Jurkat, Clone E6-1 (cell line): ENCODE measurements at regions not wholly inside any gene's neighbourhood (a gene's known extent, or its start where the extent isn't known, plus 50 kb on each side); places are given as distances from the start of the nearest gene placed in this dataset.

Source experiments
- DNase-seq: peaks from one replicate; pipeline ENCODE4 v3.0.0-alpha.2; 2011; ENCODE audit warnings: low read depth, low spot score
- H3K4me3 ChIP-seq: 2 replicates; pipeline ENCODE4 v1.5.1; 2011; ENCODE audit warnings: mild to moderate bottlenecking, low read length, control low read depth, moderate library complexity

DNA sequence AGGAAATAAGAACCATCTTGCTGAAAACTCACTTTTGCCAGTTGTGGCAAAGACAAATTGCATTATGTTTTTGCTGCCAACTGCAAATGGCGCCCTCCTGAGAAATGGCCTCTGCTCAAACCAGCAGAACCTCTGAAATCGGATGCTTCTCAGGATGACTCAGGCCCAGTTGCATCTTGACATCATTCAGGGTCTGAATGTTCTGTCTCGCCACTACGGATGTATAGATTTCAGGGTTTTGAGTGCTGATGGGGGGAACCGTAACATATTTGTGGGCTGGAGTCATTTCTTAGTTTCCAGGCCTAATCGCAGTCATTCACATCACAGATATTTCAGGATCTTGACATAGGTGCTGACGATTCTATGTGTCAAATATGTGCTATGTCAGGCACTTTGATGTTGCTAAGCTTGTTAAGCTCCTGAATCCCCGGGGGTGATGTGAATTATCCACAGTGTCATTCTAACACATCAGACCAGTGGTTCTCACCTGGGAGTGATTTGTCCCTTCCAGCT lies 207.1 kb downstream of the NFATC2 start:
- no peak for DNase-seq
- no peak overlapping the region for H3K4me3 ChIP-seq

DNA sequence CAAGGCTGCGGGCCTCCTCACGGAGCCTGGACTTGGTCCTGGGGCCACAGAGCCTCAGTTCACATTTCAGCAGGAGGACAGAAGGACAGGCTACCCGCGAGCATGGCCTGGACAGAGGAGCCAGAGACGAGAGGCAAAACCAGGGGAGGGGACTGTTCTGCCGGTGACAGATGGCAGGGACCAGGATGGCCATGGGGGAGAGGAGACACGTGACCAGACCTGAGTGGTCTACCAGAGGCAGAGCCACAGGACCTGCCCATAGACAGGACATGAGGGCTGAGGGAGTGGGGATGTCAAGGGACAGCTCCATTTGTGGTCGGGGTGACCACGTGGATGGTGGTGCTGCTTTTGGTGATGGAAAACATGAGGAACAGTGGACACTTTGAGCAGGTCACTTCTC lies 207.9 kb downstream of the NFATC2 start:
- H3K4me3 ChIP-seq = no peak overlapping the region
- DNase-seq = no peak

DNA sequence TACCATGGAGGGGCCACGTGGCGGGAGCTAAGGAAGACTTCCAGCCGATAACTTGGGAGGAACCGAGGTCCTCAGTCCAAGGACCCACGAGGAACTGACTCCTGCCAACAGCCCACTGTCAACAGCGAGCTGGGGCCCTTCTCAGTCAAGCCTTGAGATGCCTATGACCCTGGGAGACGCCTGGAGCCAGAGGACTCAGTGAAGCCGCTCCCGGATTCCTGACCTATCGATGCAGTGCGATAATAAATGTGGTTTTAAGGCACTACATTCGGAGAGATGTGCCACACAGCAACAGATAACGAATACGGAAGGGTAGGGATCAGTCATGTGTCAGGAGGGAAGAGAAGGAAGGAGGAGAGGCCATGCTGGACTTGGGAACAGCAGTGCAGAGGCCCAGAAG lies 208.5 kb downstream of the NFATC2 start:
- DNase-seq = no peak
- H3K4me3 ChIP-seq = no peak overlapping the region

DNA sequence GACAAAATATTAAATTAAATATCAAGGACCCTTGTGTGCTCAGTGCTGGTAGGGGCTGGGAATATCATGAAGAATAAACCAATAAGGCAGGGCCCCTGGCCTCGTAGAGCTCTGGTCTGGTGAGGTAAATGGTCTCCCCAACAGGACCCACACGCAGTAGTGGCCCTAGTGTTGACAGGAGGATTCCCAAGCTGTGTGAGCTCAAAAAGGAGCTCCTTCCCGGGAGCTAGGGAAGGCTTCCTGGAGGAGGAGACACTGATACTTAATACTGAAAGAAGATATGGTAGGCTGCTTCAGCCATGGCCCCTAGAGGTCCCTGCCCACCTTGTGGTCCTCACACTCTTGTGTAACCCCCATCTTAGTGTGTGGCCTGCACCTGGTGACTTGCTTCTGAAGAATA lies 209.1 kb downstream of the NFATC2 start:
- no peak for DNase-seq
- no peak overlapping the region for H3K4me3 ChIP-seq

DNA sequence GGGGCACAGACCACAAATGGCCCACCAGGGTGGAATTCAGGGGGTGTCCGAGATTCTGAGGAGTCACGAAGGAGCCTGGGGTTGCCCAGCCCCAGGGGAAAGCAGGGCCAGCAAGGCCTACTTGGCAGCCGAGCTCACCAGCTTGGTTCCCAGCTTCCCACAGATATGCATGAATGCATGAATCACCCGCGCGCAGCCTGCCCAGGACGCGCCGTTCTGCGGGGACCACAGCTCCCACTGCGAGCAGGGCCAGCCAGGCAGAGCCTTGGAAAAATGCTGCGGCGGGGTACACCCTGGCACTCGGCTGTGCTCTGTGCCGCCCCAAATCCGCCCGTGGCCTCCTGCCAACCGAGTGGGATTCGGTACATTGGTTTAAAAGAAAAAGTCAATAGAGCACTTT lies 211.0 kb downstream of the NFATC2 start:
- H3K4me3 ChIP-seq = no peak overlapping the region
- no peak for DNase-seq

DNA sequence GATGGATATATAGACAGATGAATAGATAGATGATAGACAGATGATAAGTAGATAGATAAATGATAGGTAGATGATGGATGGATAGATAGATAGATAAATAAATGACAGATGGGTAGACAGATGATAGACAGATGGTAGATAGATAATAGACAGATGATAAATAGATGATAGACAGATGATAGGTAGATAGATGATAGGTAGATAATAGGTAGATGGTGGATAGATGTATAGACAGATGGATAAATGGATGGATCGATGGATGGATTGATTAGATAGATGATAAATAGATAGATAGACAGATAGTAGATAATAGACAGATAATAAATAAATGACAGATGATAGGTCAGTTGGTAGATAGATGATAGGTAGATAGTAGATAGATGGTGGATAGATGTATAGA lies 212.7 kb downstream of the NFATC2 start:
- DNase-seq = no peak
- no peak overlapping the region for H3K4me3 ChIP-seq

DNA sequence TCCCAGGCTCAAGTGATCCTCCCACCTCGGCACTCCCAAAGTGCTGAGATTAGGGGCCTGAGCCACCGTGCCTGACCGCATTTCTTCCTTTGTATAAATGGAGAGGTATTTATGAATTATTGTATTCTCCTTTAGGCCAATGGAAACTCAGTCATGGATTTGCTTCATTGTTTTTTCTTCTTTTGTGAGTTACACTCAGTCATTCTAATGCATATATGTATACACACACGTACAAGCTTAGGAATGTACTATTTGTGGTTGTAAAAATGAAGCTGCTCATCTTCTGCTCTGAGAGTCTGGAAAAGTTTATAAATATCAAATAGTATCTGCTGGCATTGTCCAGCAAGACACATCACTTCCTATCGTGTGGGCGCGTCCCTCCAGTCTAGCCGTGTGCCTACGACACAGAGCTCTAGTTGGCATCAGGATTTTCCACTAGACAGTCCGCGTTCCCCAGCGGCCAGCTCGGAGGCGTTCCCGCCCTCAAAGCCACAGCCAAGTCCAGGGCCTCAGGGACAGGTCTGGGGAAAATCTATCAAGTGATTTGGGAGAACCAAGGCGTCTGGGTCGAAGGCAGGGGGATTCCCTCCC lies 215.2 kb downstream of the NFATC2 start:
- H3K4me3 ChIP-seq = no peak overlapping the region
- no peak for DNase-seq

DNA sequence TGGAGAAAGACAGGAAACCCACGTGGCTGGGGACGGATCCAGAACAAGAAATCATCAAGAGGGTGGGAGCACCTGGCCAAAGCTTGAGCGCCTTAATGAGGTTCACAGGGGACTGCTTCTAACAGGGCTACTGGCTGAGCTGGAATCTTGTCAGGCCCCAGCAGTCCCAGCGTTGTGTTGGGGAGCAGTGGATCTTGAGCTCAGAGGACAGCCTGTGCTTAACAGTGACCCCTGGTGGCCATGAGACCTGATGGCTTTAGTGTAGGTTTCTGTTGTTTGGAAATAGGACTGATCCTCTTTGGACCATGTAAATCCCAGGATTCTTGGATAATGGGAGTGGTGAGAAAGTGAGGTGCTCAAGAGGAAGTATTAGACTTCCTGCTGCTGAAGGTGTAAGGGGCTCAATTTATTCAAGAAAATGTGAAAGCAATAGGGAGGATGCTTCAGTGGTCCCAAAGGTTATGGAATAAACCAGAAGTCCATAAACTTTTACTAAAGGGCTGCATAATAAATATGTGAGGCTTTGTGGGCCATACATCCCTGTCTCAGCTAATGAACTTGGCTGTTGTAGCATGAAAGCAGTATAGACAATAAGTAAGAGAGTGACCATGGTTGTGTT lies 216.2 kb downstream of the NFATC2 start:
- H3K4me3 ChIP-seq = no peak overlapping the region
- DNase-seq = peak; percentile 22

DNA sequence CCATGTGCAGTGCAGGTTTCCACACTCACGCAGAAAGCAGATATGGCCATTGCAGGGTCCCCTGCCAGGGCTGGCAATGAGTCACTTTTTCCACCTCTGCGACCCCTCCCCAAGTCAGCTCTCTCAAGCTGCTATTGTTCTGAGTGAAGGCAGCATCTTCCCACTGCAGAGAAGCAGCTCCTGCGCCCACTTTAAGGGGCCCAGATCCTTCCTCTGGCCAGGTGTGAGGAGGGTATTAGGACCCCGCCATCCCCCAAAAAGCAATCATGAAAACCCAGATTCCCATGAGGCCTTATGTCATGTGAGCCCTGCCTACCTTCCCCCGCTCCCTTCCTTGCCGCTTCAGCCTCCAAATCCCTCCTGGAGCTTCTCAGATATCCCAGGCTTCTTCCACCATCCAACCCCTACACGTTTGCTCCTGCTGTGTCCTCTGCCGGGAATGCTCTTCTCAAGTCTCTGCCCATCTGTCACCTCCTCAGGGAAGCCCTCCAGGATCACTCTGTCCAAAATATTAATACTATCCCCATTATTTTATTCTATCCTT lies 220.3 kb downstream of the NFATC2 start:
- no peak for DNase-seq
- no peak overlapping the region for H3K4me3 ChIP-seq

DNA sequence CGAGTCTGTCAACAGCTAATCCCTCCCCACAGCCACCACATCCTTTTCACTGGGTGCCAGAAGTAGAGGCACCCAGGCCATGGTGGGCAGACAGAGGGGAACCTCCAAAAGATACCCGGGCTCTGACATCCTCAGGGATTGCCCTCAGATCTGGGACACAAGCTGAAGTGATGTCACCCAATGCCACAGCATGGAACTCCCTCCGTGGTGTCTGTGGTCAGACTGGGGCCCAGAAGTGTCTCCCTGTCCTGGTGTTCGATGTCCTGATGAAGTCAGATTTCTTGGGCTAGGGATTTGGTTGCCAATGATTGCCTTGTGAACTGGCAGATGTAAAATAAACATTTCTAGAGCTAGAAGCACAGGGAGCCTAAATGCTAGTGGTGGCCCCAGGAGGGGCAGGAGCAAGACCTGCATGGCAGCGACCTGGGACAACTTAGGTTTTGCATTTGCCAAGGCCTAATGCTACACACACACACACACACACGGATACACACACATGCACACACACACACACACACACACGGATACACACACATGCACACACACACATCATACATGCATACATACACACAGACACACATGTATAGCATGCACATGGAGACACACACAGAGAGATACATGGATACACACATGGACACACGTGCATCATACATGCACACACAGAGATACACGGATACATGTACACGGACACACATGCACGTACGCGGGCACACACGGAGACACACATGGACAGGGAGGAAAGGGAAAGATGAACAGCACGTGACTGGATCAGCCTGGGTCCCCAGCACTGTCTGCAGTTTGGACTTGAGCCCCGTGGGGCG lies 221.0 kb downstream of the NFATC2 start:
- no peak for DNase-seq

DNA sequence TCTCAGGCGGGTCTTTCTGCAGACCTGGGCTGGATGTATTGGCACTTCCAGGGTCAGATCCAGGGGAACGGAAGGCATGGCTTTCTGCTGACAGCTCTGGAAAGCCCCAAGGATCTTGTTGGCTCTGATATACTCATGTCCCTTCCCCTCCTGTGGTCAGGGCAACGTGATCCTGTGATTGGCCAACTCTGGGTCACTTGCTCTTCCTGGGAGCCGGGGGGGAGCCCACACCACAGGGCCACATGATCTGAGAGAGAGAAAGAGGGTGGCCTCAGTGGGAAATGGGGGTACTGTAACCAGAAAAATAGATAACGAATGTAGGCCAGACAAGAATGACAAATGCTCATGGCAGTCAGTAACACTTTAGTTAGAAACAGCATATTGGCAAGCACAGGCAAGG lies 223.0 kb downstream of the NFATC2 start:
- no peak overlapping the region for H3K4me3 ChIP-seq
- DNase-seq = no peak

More for the DNA sequence above, 221.0 kb downstream of the NFATC2 start:
- H3K4me3 ChIP-seq = no peak overlapping the region

DNA sequence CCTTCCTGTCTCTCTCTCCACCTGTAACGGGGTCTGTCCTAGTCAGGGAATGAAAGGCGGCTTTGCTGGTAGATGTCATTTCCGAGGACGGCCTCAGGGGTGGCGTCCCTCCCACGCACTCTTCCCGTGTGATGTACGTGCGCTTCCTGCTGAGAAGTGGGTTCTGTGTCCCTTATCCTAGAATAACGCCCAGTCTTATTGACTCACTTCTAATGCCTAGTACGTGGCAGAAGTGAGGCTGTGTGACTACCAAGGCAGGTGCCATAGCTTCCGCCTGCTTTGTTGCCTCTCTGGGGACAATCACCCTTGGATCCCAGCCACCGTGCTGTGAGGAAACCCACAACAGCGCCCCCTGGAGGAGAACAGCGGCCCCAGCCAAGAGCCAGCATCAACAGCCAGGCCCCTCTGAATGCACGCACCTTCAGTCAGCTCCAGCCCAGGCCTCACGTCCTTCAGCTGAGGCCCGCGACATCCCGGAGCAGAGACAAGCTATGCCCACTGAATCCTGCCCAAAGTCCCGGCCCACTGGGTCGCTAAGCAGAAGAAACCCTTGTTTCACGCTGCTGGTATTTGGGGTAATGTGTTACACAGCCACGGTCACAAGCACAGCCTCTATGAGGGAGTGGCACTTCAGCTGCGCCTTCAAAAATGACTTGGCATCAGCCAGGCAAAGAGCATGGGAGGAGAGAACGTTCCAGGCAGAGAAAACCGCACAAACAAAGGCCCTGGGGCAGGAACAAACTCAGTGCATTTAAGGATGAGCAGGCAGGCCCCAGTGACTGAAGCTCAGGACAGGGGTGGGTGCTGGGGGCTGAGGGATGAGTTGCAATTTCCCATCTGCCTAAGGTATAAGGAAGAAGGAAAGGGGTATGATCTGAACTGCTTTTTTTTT lies 224.2 kb downstream of the NFATC2 start:
- no peak overlapping the region for H3K4me3 ChIP-seq
- DNase-seq = peak; percentile 7

DNA sequence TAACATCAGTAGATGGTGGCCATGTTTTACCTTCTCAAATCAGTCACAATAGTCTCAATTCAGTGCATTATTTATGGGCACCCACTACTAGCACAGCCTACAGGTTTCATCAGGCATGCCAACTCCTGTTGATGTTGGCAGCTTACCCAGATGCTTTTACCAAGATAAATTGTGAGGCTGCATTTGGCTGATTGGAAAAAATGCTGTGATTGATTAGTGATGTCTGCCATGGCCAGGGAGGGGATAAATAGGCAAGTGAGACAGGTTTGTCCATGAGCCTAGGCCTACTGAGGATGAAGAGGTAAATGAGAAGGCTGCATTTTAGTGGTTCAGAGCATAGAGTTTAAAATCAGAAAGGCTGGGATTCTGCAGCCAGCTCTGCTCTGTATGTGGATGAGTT lies 227.1 kb downstream of the NFATC2 start:
- DNase-seq = no peak
- no peak overlapping the region for H3K4me3 ChIP-seq

DNA sequence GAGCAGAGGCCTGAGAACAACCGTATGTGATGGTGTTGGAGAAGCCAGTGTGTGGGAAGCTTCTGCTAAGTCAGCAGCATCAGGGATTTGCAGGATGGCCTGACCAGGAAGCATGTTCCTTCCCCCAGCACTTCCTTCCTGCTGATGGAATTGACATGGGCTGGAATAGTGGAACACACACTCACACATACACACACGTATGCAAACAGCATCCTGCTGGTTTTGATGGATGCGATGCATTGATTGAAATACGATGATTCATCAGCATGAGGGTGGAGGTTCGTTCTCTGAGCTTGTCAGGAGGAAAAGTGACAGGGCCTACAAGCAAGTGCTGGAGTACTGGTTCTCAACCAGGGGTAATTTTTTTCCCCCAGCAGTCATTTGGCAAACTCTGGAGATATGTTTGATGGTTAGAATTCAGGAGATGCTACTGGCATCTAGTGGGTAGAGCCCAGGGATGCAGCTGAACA lies 229.1 kb downstream of the NFATC2 start:
- no peak overlapping the region for H3K4me3 ChIP-seq
- no peak for DNase-seq

DNA sequence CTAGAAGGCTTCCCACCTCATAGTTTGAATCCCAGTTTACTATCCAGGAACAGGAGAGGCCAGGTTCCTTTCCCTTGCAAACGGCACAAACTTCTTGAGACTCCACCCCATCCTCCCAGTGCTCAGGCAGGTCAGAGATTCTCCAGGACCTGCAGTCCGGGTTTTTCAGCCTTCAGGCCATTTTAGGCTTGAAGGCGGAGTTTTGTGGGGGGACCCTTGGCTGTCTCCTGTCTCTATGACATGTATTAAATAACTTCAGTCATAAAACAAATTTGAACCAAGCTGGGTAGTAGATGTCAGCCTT lies 230.1 kb downstream of the NFATC2 start:
- no peak for DNase-seq
- H3K4me3 ChIP-seq = no peak overlapping the region

DNA sequence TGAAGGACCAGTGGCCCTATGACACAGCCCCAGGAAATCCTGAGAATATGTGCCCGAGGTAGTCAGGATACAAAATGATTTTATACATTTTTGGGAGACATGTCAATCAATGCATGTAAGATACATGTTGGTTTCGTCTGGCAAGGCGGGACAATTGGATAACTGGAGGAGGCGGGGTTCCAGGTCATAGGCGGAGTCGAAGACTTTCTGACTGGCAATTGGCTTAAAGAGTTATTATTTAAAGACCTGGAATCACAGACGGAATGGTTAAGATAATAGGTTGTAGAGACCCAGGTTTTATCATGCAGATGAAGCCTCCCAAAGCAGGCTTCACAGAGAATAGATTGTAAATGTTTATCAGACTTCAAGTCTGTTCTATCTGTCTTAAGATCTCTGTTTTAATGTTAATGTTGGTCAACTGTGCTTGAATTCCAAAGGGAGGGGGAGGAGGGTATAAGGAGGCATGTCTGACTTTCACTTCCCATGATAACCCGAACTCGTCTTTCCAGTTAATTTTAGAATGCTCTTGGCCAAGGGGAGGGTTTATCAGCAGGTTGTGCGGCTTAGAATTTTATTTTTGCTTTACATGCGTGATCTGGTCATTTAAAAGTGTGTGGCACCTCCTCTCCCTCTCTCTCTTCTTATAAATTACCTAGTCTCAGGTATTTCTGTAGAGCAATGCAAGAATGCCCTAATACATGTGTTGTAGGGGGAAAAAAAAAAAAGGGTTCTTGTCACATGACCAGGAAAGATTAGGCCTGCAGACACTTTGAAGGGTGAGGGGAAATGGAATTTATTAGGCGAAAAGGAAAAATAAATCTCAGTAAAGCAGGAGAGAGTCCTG lies 230.7 kb downstream of the NFATC2 start:
- H3K4me3 ChIP-seq = no peak overlapping the region
- no peak for DNase-seq

DNA sequence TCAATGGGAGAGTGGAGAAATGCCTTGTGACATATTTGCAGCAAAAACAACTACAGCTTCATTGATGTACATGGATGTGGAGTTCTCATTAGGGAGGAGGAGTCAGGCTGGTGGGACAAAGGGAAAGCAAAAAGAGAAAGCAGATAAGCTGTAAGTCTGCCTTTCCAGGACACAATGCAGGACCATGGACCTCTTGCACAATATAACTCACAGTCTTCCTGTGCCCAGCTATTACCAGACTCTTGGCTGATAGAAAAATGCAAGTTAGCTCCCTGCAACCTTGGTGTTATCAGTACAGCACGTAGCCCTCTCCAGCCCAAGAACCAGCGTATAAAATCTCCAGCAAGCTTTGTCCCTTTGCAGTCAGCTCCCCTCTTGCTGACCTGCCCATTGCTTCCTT lies 232.3 kb downstream of the NFATC2 start:
- no peak for DNase-seq
- H3K4me3 ChIP-seq = no peak overlapping the region

DNA sequence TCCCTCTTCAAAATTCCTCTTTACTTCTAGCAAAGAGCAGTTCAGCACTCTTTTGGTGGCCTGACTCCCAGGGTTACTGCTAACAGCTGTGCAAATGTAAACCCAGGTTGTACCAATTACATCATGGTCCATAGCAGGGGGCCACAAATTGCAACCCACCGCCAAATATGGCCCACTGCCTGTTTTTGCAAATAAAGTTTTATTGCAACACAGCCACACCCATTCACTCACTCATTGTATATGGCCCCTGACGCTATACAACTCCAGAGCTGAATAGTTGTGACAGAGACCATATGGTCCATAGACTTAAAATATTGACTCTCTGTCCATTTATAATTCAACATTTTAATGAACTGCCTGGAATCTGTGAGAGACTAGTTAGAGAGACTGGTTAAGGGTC lies 233.4 kb downstream of the NFATC2 start:
- no peak for DNase-seq
- H3K4me3 ChIP-seq = no peak overlapping the region
